Transverse colon (tissue), 4 donors: ENCODE measurements at regions not wholly inside any gene's neighbourhood (a gene's known extent, or its start where the extent isn't known, plus 50 kb on each side); places are given as distances from the start of the nearest gene placed in this dataset.
"Not testable (repeated sequence)": the region's sequence is repeated elsewhere in the genome, so short reads cannot be mapped to it uniquely, and the experiment has no call there.

Experiments used
- DNase-seq: peaks from one replicate; pipeline ENCODE4 v3.0.0-alpha.2; 2019
- H3K27ac ChIP-seq, 4 donors: fragments of 200-600 bp; sonication (generic); 2 replicates each; pipeline ENCODE4 v1.5.1; 2016 to 2018; ENCODE audit warnings: inconsistent platforms in 4 of 4
- H3K27me3 ChIP-seq: fragments of 200-600 bp; sonication (generic); 2 replicates; pipeline ENCODE4 v1.5.1; 2017; ENCODE audit warnings: inconsistent platforms
- H3K36me3 ChIP-seq, 4 donors: fragments of 200-600 bp; sonication (generic); 2 replicates each; pipeline ENCODE4 v1.5.1; 2017 to 2019; ENCODE audit warnings: inconsistent platforms in 4 of 4
- H3K4me1 ChIP-seq, 4 donors: fragments of 200-600 bp; sonication (generic); 2 replicates each; pipeline ENCODE4 v1.5.1; 2017 to 2020; ENCODE audit warnings: inconsistent platforms in 4 of 4
- H3K4me3 ChIP-seq, 4 donors: fragments of 200-600 bp; sonication (generic); 1 replicate in 1 of 4; 2 replicates in 3 of 4; pipeline versions ENCODE4 v1.5.1 to v1.6.1; 2017 to 2019; ENCODE audit warnings: inconsistent platforms in 4 of 4
- H3K9me3 ChIP-seq, 2 donors: fragments of 200-600 bp; sonication (generic); 2 replicates each; pipeline ENCODE4 v1.5.1; 2017 to 2019; ENCODE audit warnings: inconsistent platforms in 2 of 2
- CTCF ChIP-seq, 5 experiments: fragments of 200-600 bp in 3 of 5; fragments of 450-650 bp in 2 of 5; sonication (generic) in 3 of 5; IDR thresholded peaks; 1 replicate in 2 of 5; 2 replicates in 3 of 5; pipeline ENCODE4 v1.5.1; 2016 to 2017; ENCODE audit warnings: antibody characterized with exemption in 5 of 5, inconsistent platforms in 3 of 5, mild to moderate bottlenecking in 2 of 5, moderate library complexity in 1 of 5
- EP300 ChIP-seq: sonication (generic); formaldehyde crosslinking; IDR thresholded peaks from one replicate; pipeline ENCODE4 v1.6.1; 2017; ENCODE audit warnings: antibody characterized with exemption, low read depth
- POLR2A ChIP-seq: fragments of 450-650 bp; IDR thresholded peaks from one replicate; pipeline ENCODE4 v1.6.1; 2016; ENCODE audit warnings: antibody characterized with exemption, mild to moderate bottlenecking, moderate library complexity
- POLR2AphosphoS5 ChIP-seq, 3 donors: sonication (generic); formaldehyde crosslinking; IDR thresholded peaks; one replicate each; pipeline ENCODE4 v1.6.1; 2016; ENCODE audit warnings: antibody characterized with exemption in 3 of 3
- WGBS, 2 donors: methylation state at CpG; one replicate each; pipeline ENCODE4 v1.1.5; 2018; ENCODE audit warnings: low coverage in 1 of 2; 5-methylcytosine and 5-hydroxymethylcytosine counted together
- in situ Hi-C, 4 donors: fragments of 200-750 bp; cut with MboI; loops; one replicate each; pipeline versions ENCODE4 v1.15.0 to v1.15.1; 2017; ENCODE audit warnings: low sequenced_read_pairs in 3 of 4, low pct_ligation_motif_present in 1 of 4, low pct_unique_long_range_greater_than_20kb in 1 of 4
- intact Hi-C: fragments of 100-400 bp; cut with DNase I; formaldehyde crosslinking; loops from one replicate; pipeline ENCODE4 v1.15.1; 2023; ENCODE audit warnings: low total_unique reads

GRCh38 chr7:101679653-101680173 is 50.6 kb upstream of the MYL10 start:
- H3K9me3 ChIP-seq, DNase-seq, H3K27ac ChIP-seq, H3K4me1 ChIP-seq, H3K36me3 ChIP-seq, H3K4me3 ChIP-seq, H3K27me3 ChIP-seq: not testable (repeated sequence)
- intact Hi-C loops = loop anchor here (5.0 kb wide), 1 partner anchor 563 kb away; no protein-coding TSS in a partner anchor
- in situ Hi-C loops = loop anchor here in 3 of 4 donors (10.0 to 25.0 kb wide), 3 partner anchors 135 to 558 kb away; partner anchors contain the start of gene CUX1 (in 1 of the 3)
- 80 to 95% methylated on average over 1 to 10 of the region's 10 CpGs for WGBS, 2 donors

GRCh38 chr7:101680406-101681145 is 51.5 kb upstream of the MYL10 start:
- intact Hi-C loops (no loop called here), in situ Hi-C loops (loop anchor here in 3 of 4 donors (10.0 to 25.0 kb wide), 3 partner anchors 134 to 557 kb away; partner anchors contain the start of gene CUX1 (in 1 of the 3))
- no peaks in the 10 kb centered on the region for H3K9me3 ChIP-seq
- no peak overlapping the region for H3K4me3 ChIP-seq
- WGBS, 2 donors = 78 to 85% methylated on average over 3 to 22 of the region's 22 CpGs
- no peaks in the 10 kb centered on the region for H3K27me3 ChIP-seq
- peaks cover 0 to 7% (median 0%) of the 10 kb centered on the region in 4 donors for H3K4me1 ChIP-seq
- no peak overlapping the region for H3K27ac ChIP-seq
- no peak for DNase-seq
- TF ChIP-seq POLR2A = no peak
- no peak for TF ChIP-seq POLR2AphosphoS5 (IDR thresholded peaks at IDR 0.05)
- TF ChIP-seq CTCF (IDR thresholded peaks at IDR 0.05) = no peak
- no peak for TF ChIP-seq EP300
- no peaks in the 10 kb centered on the region for H3K36me3 ChIP-seq

GRCh38 chr7:101681170-101682007 is 52.3 kb upstream of the MYL10 start:
- Histone ChIP-seq H3K4me1 (peaks cover 0 to 7% (median 0%) of the 10 kb centered on the region in 4 donors), H3K4me3 (no peak overlapping the region), H3K27ac (no peak overlapping the region), H3K27me3 (no peaks in the 10 kb centered on the region), H3K9me3 (no peaks in the 10 kb centered on the region), H3K36me3 (no peaks in the 10 kb centered on the region)
- no peak for TF ChIP-seq POLR2AphosphoS5 (IDR thresholded peaks at IDR 0.05)
- TF ChIP-seq EP300 = no peak
- TF ChIP-seq CTCF (IDR thresholded peaks at IDR 0.05) = no peak
- TF ChIP-seq POLR2A = no peak
- 26% methylated on average over 14 of the region's 14 CpGs; no CpG with 5 or more reads in 1 of the 2 donors for WGBS, 2 donors
- DNase-seq = no peak
- in situ Hi-C loops = loop anchor here in 3 of 4 donors (10.0 to 25.0 kb wide), 3 partner anchors 133 to 556 kb away; partner anchors contain the start of gene CUX1 (in 1 of the 3)
- intact Hi-C loops = no loop called here

- no peak for DNase-seq
- intact Hi-C loops = no loop called here
- H3K27me3 ChIP-seq = no peaks in the 10 kb centered on the region
- in situ Hi-C loops = loop anchor here in 3 of 4 donors (5.0 to 25.0 kb wide), 4 partner anchors 127 to 552 kb away; partner anchors contain the start of gene CUX1 (in 1 of the 3)
- H3K27ac ChIP-seq = no peak overlapping the region
- peaks cover 0 to 17% (median 10%) of the 10 kb centered on the region in 4 donors for H3K4me1 ChIP-seq
- no peak for TF ChIP-seq POLR2A
- no peak for TF ChIP-seq CTCF (IDR thresholded peaks at IDR 0.05)
- no peak for TF ChIP-seq POLR2AphosphoS5 (IDR thresholded peaks at IDR 0.05)
- TF ChIP-seq EP300 = no peak
- no peaks in the 10 kb centered on the region for H3K36me3 ChIP-seq
- H3K4me3 ChIP-seq = no peak overlapping the region
- WGBS, 2 donors = 74% methylated on average over 5 of the region's 5 CpGs; no CpG with 5 or more reads in 1 of the 2 donors
- H3K9me3 ChIP-seq = no peaks in the 10 kb centered on the region
These were observed 55.9 kb upstream of the MYL10 start for GRCh38 chr7:101684983-101685330.
